ENCODE measurements at regions not wholly inside any gene's neighbourhood (a gene's known extent, or its start where the extent isn't known, plus 50 kb on each side); places are given as distances from the start of the nearest gene placed in this dataset.

GRCh38 chr13:33691980-33692379 lies 126.0 kb upstream of the RFC3 start:
- H3K36me3 ChIP-seq (ENCODE audit: control insufficient read depth, insufficient read depth, low read length) = no peaks in the 10 kb centered on the region
- no peak overlapping the region for H3K4me3 ChIP-seq (ENCODE audit: low read depth, low read length)
- no peak overlapping the region for H3K27ac ChIP-seq (ENCODE audit: low read depth, low read length)
- no peaks in the 10 kb centered on the region for H3K9me3 ChIP-seq (ENCODE audit: control insufficient read depth, insufficient read depth, low read length)
- no peaks in the 10 kb centered on the region for H3K27me3 ChIP-seq (ENCODE audit: control insufficient read depth, insufficient read depth, low read length)
- no peaks in the 10 kb centered on the region for H3K4me1 ChIP-seq (ENCODE audit: control insufficient read depth, insufficient read depth, low read length)
- 95% methylated on average over 11 of the region's 11 CpGs for WGBS (ENCODE audit: insufficient coverage)
- no peak for DNase-seq (ENCODE audit: low read depth in 4 of 6, low spot score in 6 of 6)

GRCh38 chr13:33692531-33692930 lies 125.4 kb upstream of the RFC3 start:
- Histone ChIP-seq H3K4me3 (ENCODE audit: low read depth, low read length) (no peak overlapping the region), H3K27ac (ENCODE audit: low read depth, low read length) (no peak overlapping the region), H3K9me3 (ENCODE audit: control insufficient read depth, insufficient read depth, low read length) (no peaks in the 10 kb centered on the region), H3K27me3 (ENCODE audit: control insufficient read depth, insufficient read depth, low read length) (no peaks in the 10 kb centered on the region), H3K4me1 (ENCODE audit: control insufficient read depth, insufficient read depth, low read length) (no peaks in the 10 kb centered on the region), H3K36me3 (ENCODE audit: control insufficient read depth, insufficient read depth, low read length) (no peaks in the 10 kb centered on the region)
- DNase-seq (ENCODE audit: low read depth in 4 of 6, low spot score in 6 of 6) = no peak
- no CpG with 5 or more reads among the region's 2 CpGs for WGBS (ENCODE audit: insufficient coverage)

- Histone ChIP-seq H3K9me3 (ENCODE audit: control insufficient read depth, insufficient read depth, low read length) (no peaks in the 10 kb centered on the region), H3K27ac (ENCODE audit: low read depth, low read length) (no peak overlapping the region), H3K27me3 (ENCODE audit: control insufficient read depth, insufficient read depth, low read length) (no peaks in the 10 kb centered on the region), H3K4me1 (ENCODE audit: control insufficient read depth, insufficient read depth, low read length) (no peaks in the 10 kb centered on the region), H3K4me3 (ENCODE audit: low read depth, low read length) (no peak overlapping the region), H3K36me3 (ENCODE audit: control insufficient read depth, insufficient read depth, low read length) (no peaks in the 10 kb centered on the region)
- DNase-seq (ENCODE audit: low read depth in 4 of 6, low spot score in 6 of 6) = no peak
Measured at GRCh38 chr13:33694546-33694945, 123.4 kb upstream of the RFC3 start.

GRCh38 chr13:33696530-33696929 lies 121.4 kb upstream of the RFC3 start:
- H3K27ac ChIP-seq (ENCODE audit: low read depth, low read length) = no peak overlapping the region
- H3K4me1 ChIP-seq (ENCODE audit: control insufficient read depth, insufficient read depth, low read length) = no peaks in the 10 kb centered on the region

GRCh38 chr13:33697926-33698325 lies 120.0 kb upstream of the RFC3 start:
- H3K9me3 ChIP-seq (ENCODE audit: control insufficient read depth, insufficient read depth, low read length) = peaks cover 3% of the 10 kb centered on the region
- H3K4me1 ChIP-seq (ENCODE audit: control insufficient read depth, insufficient read depth, low read length) = no peaks in the 10 kb centered on the region
- no CpG with 5 or more reads among the region's 1 CpG for WGBS (ENCODE audit: insufficient coverage)
- no peak for DNase-seq (ENCODE audit: low read depth in 4 of 6, low spot score in 6 of 6)
- no peaks in the 10 kb centered on the region for H3K36me3 ChIP-seq (ENCODE audit: control insufficient read depth, insufficient read depth, low read length)
- H3K4me3 ChIP-seq (ENCODE audit: low read depth, low read length) = no peak overlapping the region
- no peaks in the 10 kb centered on the region for H3K27me3 ChIP-seq (ENCODE audit: control insufficient read depth, insufficient read depth, low read length)
- no peak overlapping the region for H3K27ac ChIP-seq (ENCODE audit: low read depth, low read length)

More at GRCh38 chr13:33696530-33696929, 121.4 kb upstream of the RFC3 start:
- no peaks in the 10 kb centered on the region for H3K9me3 ChIP-seq (ENCODE audit: control insufficient read depth, insufficient read depth, low read length)
- WGBS (ENCODE audit: insufficient coverage) = no CpG with 5 or more reads among the region's 1 CpG
- H3K27me3 ChIP-seq (ENCODE audit: control insufficient read depth, insufficient read depth, low read length) = no peaks in the 10 kb centered on the region
- no peak overlapping the region for H3K4me3 ChIP-seq (ENCODE audit: low read depth, low read length)
- no peaks in the 10 kb centered on the region for H3K36me3 ChIP-seq (ENCODE audit: control insufficient read depth, insufficient read depth, low read length)
- no peak for DNase-seq (ENCODE audit: low read depth in 4 of 6, low spot score in 6 of 6)

- no peaks in the 10 kb centered on the region for H3K27me3 ChIP-seq (ENCODE audit: control insufficient read depth, insufficient read depth, low read length)
- H3K27ac ChIP-seq (ENCODE audit: low read depth, low read length) = no peak overlapping the region
- H3K9me3 ChIP-seq (ENCODE audit: control insufficient read depth, insufficient read depth, low read length) = peaks cover 8% of the 10 kb centered on the region
- no peak for DNase-seq (ENCODE audit: low read depth in 4 of 6, low spot score in 6 of 6)
- no peak overlapping the region for H3K4me3 ChIP-seq (ENCODE audit: low read depth, low read length)
- no peaks in the 10 kb centered on the region for H3K36me3 ChIP-seq (ENCODE audit: control insufficient read depth, insufficient read depth, low read length)
- H3K4me1 ChIP-seq (ENCODE audit: control insufficient read depth, insufficient read depth, low read length) = no peaks in the 10 kb centered on the region
- 100% methylated on average over 2 of the region's 3 CpGs for WGBS (ENCODE audit: insufficient coverage)
Measured at GRCh38 chr13:33707449-33707848, 110.5 kb upstream of the RFC3 start.

GRCh38 chr13:33710924-33711323 lies 107.0 kb upstream of the RFC3 start:
- Histone ChIP-seq H3K36me3 (ENCODE audit: control insufficient read depth, insufficient read depth, low read length) (no peaks in the 10 kb centered on the region), H3K27me3 (ENCODE audit: control insufficient read depth, insufficient read depth, low read length) (no peaks in the 10 kb centered on the region), H3K4me3 (ENCODE audit: low read depth, low read length) (no peak overlapping the region), H3K9me3 (ENCODE audit: control insufficient read depth, insufficient read depth, low read length) (peaks cover 4% of the 10 kb centered on the region), H3K27ac (ENCODE audit: low read depth, low read length) (no peak overlapping the region), H3K4me1 (ENCODE audit: control insufficient read depth, insufficient read depth, low read length) (no peaks in the 10 kb centered on the region)
- WGBS (ENCODE audit: insufficient coverage) = no CpG with 5 or more reads among the region's 1 CpG
- DNase-seq (ENCODE audit: low read depth in 4 of 6, low spot score in 6 of 6) = no peak

- Histone ChIP-seq H3K9me3 (ENCODE audit: control insufficient read depth, insufficient read depth, low read length) (peaks cover 2% of the 10 kb centered on the region), H3K27ac (ENCODE audit: low read depth, low read length) (no peak overlapping the region), H3K4me3 (ENCODE audit: low read depth, low read length) (no peak overlapping the region), H3K4me1 (ENCODE audit: control insufficient read depth, insufficient read depth, low read length) (no peaks in the 10 kb centered on the region), H3K27me3 (ENCODE audit: control insufficient read depth, insufficient read depth, low read length) (no peaks in the 10 kb centered on the region), H3K36me3 (ENCODE audit: control insufficient read depth, insufficient read depth, low read length) (no peaks in the 10 kb centered on the region)
- 41% methylated on average over 2 of the region's 3 CpGs for WGBS (ENCODE audit: insufficient coverage)
- DNase-seq (ENCODE audit: low read depth in 4 of 6, low spot score in 6 of 6) = no peak
Measured at GRCh38 chr13:33711436-33711835, 106.5 kb upstream of the RFC3 start.

- no peaks in the 10 kb centered on the region for H3K4me1 ChIP-seq (ENCODE audit: control insufficient read depth, insufficient read depth, low read length)
- H3K4me3 ChIP-seq (ENCODE audit: low read depth, low read length) = no peak overlapping the region
- H3K27me3 ChIP-seq (ENCODE audit: control insufficient read depth, insufficient read depth, low read length) = no peaks in the 10 kb centered on the region
- no peak overlapping the region for H3K27ac ChIP-seq (ENCODE audit: low read depth, low read length)
- H3K9me3 ChIP-seq (ENCODE audit: control insufficient read depth, insufficient read depth, low read length) = no peaks in the 10 kb centered on the region
- H3K36me3 ChIP-seq (ENCODE audit: control insufficient read depth, insufficient read depth, low read length) = no peaks in the 10 kb centered on the region
- DNase-seq (ENCODE audit: low read depth in 4 of 6, low spot score in 6 of 6) = no peak
Measured at GRCh38 chr13:33717775-33718174, 100.2 kb upstream of the RFC3 start.

GRCh38 chr13:33721724-33722123 lies 96.2 kb upstream of the RFC3 start:
- WGBS (ENCODE audit: insufficient coverage) = no CpG with 5 or more reads among the region's 1 CpG
- Histone ChIP-seq H3K27me3 (ENCODE audit: control insufficient read depth, insufficient read depth, low read length) (no peaks in the 10 kb centered on the region), H3K9me3 (ENCODE audit: control insufficient read depth, insufficient read depth, low read length) (no peaks in the 10 kb centered on the region), H3K36me3 (ENCODE audit: control insufficient read depth, insufficient read depth, low read length) (no peaks in the 10 kb centered on the region), H3K4me1 (ENCODE audit: control insufficient read depth, insufficient read depth, low read length) (no peaks in the 10 kb centered on the region), H3K4me3 (ENCODE audit: low read depth, low read length) (no peak overlapping the region), H3K27ac (ENCODE audit: low read depth, low read length) (peak overlapping the region; percentile 18)
- peak in 1 of 6 donors; percentile 9 for DNase-seq (ENCODE audit: low read depth in 4 of 6, low spot score in 6 of 6)
